ENCODE measurements at regions not wholly inside any gene's neighbourhood (a gene's known extent, or its start where the extent isn't known, plus 50 kb on each side); places are given as distances from the start of the nearest gene placed in this dataset.

DNA sequence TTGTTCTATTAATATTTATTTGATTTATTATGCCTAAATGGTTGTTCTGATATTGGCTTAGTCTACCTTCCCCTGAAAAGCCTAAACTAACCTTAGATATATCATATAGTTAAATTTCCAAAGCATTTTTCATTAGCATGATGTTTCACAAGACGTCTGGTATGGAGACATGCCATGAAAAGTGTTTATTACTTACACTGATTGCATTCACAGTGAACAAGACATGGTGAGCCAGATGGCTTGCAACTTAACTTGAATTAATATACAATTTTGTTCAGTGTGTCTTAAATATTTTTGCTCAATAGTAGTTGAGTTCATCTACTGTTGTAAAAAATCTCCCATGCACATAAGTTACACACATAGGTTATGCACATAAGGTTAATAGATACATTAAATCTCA lies 758.4 kb downstream of the NSUN3 start (continued):
- TF ChIP-seq, protein P1, sequence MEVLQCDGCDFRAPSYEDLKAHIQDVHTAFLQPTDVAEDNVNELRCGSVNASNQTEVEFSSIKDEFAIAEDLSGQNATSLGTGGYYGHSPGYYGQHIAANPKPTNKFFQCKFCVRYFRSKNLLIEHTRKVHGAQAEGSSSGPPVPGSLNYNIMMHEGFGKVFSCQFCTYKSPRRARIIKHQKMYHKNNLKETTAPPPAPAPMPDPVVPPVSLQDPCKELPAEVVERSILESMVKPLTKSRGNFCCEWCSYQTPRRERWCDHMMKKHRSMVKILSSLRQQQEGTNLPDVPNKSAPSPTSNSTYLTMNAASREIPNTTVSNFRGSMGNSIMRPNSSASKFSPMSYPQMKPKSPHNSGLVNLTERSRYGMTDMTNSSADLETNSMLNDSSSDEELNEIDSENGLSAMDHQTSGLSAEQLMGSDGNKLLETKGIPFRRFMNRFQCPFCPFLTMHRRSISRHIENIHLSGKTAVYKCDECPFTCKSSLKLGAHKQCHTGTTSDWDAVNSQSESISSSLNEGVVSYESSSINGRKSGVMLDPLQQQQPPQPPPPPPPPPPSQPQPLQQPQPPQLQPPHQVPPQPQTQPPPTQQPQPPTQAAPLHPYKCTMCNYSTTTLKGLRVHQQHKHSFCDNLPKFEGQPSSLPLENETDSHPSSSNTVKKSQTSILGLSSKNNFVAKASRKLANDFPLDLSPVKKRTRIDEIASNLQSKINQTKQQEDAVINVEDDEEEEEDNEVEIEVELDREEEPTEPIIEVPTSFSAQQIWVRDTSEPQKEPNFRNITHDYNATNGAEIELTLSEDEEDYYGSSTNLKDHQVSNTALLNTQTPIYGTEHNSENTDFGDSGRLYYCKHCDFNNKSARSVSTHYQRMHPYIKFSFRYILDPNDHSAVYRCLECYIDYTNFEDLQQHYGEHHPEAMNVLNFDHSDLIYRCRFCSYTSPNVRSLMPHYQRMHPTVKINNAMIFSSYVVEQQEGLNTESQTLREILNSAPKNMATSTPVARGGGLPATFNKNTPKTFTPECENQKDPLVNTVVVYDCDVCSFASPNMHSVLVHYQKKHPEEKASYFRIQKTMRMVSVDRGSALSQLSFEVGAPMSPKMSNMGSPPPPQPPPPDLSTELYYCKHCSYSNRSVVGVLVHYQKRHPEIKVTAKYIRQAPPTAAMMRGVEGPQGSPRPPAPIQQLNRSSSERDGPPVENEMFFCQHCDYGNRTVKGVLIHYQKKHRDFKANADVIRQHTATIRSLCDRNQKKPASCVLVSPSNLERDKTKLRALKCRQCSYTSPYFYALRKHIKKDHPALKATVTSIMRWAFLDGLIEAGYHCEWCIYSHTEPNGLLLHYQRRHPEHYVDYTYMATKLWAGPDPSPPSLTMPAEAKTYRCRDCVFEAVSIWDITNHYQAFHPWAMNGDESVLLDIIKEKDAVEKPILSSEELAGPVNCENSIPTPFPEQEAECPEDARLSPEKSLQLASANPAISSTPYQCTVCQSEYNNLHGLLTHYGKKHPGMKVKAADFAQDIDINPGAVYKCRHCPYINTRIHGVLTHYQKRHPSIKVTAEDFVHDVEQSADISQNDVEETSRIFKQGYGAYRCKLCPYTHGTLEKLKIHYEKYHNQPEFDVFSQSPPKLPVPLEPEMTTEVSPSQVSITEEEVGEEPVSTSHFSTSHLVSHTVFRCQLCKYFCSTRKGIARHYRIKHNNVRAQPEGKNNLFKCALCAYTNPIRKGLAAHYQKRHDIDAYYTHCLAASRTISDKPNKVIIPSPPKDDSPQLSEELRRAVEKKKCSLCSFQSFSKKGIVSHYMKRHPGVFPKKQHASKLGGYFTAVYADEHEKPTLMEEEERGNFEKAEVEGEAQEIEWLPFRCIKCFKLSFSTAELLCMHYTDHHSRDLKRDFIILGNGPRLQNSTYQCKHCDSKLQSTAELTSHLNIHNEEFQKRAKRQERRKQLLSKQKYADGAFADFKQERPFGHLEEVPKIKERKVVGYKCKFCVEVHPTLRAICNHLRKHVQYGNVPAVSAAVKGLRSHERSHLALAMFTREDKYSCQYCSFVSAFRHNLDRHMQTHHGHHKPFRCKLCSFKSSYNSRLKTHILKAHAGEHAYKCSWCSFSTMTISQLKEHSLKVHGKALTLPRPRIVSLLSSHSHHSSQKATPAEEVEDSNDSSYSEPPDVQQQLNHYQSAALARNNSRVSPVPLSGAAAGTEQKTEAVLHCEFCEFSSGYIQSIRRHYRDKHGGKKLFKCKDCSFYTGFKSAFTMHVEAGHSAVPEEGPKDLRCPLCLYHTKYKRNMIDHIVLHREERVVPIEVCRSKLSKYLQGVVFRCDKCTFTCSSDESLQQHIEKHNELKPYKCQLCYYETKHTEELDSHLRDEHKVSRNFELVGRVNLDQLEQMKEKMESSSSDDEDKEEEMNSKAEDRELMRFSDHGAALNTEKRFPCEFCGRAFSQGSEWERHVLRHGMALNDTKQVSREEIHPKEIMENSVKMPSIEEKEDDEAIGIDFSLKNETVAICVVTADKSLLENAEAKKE (CRISPR knock-in tag; IDR thresholded peaks at IDR 0.05) = no peak
- TF ChIP-seq NANOG (IDR thresholded peaks at IDR 0.05; ENCODE audit: borderline replicate concordance) (no peak), EZH2phosphoT487 (IDR thresholded peaks at IDR 0.05; ENCODE audit: unreplicated experiment) (no peak)

DNA sequence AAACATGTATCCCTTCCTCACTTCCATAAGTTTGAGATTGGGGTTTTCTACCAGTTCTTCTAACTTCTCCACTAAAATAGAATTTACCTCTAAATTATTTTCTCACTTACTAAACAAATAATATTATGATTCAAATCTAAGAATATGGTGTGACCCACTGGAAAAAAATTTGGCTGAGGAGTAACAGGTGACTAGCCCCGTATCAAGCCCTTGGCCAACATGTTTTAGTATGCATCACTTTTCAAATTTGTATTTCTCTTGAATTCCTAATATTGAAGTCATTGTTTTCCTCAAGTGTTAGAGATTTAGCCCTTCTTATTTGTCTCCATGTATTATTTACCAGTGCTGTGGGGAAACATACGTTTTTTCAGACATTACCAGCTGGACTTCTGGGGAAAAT lies 759.4 kb downstream of the NSUN3 start:
- Histone ChIP-seq H3K4me3 (no peak overlapping the region), H3K27ac (ENCODE audit: low read depth) (no peak overlapping the region), H3K9me2 (ENCODE audit: insufficient read depth) (no peaks in the 10 kb centered on the region), H3K36me3 (ENCODE audit: insufficient read depth) (no peaks in the 10 kb centered on the region), H3K27me3 (ENCODE audit: insufficient read depth) (no peaks in the 10 kb centered on the region), H4K20me1 (replicated peaks; ENCODE audit: insufficient read depth) (no peaks in the 10 kb centered on the region), H3K4me1 (ENCODE audit: insufficient read depth) (no peaks in the 10 kb centered on the region), H3F3A (replicated peaks; ENCODE audit: low read depth) (no peaks in the 10 kb centered on the region), H3K4me2 (no peak overlapping the region), H2AFZ (no peak overlapping the region), H3K79me2 (replicated peaks; ENCODE audit: insufficient read depth) (no peaks in the 10 kb centered on the region)
- Mint-ChIP-seq H3K36me3 (ENCODE audit: low read depth) (no peaks in the 10 kb centered on the region), H3K4me1 (no peaks in the 10 kb centered on the region), H3K27ac (no peak overlapping the region), H3K27me3 (ENCODE audit: insufficient read depth, low read depth, poor library complexity) (no peaks in the 10 kb centered on the region), H3K9me3 (peaks cover 3% of the 10 kb centered on the region; the same call in 1 of the 3 replicates), H3K4me3 (no peak overlapping the region)
- no peak for DNase-seq (ENCODE audit: low spot score)
- no peak for ATAC-seq
- TF ChIP-seq JUNB (IDR thresholded peaks at IDR 0.05; ENCODE audit: unreplicated experiment) (no peak), STAT1 (IDR thresholded peaks at IDR 0.05; ENCODE audit: unreplicated experiment) (no peak), EZH2 (IDR thresholded peaks at IDR 0.05; ENCODE audit: low read depth, unreplicated experiment) (no peak), CREB1 (CRISPR knock-in tag; IDR thresholded peaks at IDR 0.05; ENCODE audit: low read depth) (no peak), POLR2AphosphoS5 (IDR thresholded peaks at IDR 0.05; ENCODE audit: low read depth) (no peak), ZNF331 (CRISPR knock-in tag; IDR thresholded peaks at IDR 0.05; ENCODE audit: low read depth) (no peak), EZH2phosphoT487 (IDR thresholded peaks at IDR 0.05; ENCODE audit: unreplicated experiment) (no peak), ZNF114 (CRISPR knock-in tag; IDR thresholded peaks at IDR 0.05) (no peak)
- TF ChIP-seq, protein P2, sequence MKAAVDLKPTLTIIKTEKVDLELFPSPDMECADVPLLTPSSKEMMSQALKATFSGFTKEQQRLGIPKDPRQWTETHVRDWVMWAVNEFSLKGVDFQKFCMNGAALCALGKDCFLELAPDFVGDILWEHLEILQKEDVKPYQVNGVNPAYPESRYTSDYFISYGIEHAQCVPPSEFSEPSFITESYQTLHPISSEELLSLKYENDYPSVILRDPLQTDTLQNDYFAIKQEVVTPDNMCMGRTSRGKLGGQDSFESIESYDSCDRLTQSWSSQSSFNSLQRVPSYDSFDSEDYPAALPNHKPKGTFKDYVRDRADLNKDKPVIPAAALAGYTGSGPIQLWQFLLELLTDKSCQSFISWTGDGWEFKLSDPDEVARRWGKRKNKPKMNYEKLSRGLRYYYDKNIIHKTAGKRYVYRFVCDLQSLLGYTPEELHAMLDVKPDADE (IDR thresholded peaks at IDR 0.05) = no peak
- TF ChIP-seq, protein P3, sequence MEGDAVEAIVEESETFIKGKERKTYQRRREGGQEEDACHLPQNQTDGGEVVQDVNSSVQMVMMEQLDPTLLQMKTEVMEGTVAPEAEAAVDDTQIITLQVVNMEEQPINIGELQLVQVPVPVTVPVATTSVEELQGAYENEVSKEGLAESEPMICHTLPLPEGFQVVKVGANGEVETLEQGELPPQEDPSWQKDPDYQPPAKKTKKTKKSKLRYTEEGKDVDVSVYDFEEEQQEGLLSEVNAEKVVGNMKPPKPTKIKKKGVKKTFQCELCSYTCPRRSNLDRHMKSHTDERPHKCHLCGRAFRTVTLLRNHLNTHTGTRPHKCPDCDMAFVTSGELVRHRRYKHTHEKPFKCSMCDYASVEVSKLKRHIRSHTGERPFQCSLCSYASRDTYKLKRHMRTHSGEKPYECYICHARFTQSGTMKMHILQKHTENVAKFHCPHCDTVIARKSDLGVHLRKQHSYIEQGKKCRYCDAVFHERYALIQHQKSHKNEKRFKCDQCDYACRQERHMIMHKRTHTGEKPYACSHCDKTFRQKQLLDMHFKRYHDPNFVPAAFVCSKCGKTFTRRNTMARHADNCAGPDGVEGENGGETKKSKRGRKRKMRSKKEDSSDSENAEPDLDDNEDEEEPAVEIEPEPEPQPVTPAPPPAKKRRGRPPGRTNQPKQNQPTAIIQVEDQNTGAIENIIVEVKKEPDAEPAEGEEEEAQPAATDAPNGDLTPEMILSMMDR (conservative IDR thresholded peaks at IDR 0.05; ENCODE audit: low read depth in 2 of 2) = no peak

All from GM23338 (cell line).